ENCODE measurements at regions not wholly inside any gene's neighbourhood (a gene's known extent, or its start where the extent isn't known, plus 50 kb on each side); places are given as distances from the start of the nearest gene placed in this dataset.

DNA sequence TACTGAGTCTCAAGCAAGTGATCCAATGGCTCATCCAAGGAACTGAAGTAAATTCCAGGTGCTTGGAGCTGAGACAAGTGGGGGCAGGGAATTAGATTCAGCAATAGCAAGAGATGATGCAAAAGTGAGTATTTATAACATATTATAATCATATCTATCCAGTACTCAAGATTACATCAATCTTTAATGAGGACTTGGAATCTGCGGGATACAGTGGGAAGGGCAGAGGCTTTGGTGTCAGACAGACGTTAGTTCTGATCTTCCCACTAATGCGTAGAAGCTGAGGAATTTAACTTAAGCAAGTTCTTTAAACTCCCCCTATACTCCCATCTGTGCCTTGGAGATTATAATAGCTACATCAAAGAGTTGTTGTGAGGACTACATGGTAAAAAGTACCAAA, 143.4 kb upstream of the NWD2 start:
- no peak overlapping the region for H3K27ac ChIP-seq (ENCODE audit: low read depth, low read length)
- H3K36me3 ChIP-seq (ENCODE audit: control insufficient read depth, insufficient read depth, low read length): no peaks in the 10 kb centered on the region
- H3K9ac ChIP-seq (ENCODE audit: low read length): no peak overlapping the region
- H3K27me3 ChIP-seq (ENCODE audit: control insufficient read depth, insufficient read depth, low read length): no peaks in the 10 kb centered on the region
- no peaks in the 10 kb centered on the region for H3K4me1 ChIP-seq (ENCODE audit: control insufficient read depth, insufficient read depth, low read length)
- H3K4me3 ChIP-seq (ENCODE audit: low read length): no peak overlapping the region

- no peak overlapping the region for H3K9ac ChIP-seq (ENCODE audit: low read length)
- no peaks in the 10 kb centered on the region for H3K27me3 ChIP-seq (ENCODE audit: control insufficient read depth, insufficient read depth, low read length)
- H3K36me3 ChIP-seq (ENCODE audit: control insufficient read depth, insufficient read depth, low read length): no peaks in the 10 kb centered on the region
- H3K4me3 ChIP-seq (ENCODE audit: low read length): no peak overlapping the region
- H3K27ac ChIP-seq (ENCODE audit: low read depth, low read length): no peak overlapping the region
- H3K4me1 ChIP-seq (ENCODE audit: control insufficient read depth, insufficient read depth, low read length): no peaks in the 10 kb centered on the region
These were observed 142.9 kb upstream of the NWD2 start for GRCh38 chr4:37101686-37102085.

DNA sequence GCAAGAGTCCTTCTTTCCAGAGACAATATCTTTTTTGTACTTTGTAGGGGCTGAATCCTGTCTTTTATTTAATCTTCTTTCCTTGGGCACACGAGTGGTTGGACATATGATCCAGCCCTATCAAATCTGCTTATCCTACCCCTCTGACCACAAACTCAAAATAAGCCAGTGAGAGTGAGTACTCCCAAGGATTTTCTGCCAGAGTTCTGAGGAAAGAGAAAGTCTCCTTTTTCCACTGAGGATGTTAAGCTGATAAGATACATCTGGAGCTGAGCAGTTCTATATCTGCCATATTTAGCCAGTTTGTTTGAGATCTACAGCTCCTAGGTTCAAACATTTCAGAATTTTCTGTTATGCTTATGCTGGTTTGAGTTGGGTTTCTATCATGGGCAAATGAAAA, 134.8 kb upstream of the NWD2 start:
- H3K4me3 ChIP-seq (ENCODE audit: low read length): no peak overlapping the region
- H3K27ac ChIP-seq (ENCODE audit: low read depth, low read length): no peak overlapping the region
- no peaks in the 10 kb centered on the region for H3K36me3 ChIP-seq (ENCODE audit: control insufficient read depth, insufficient read depth, low read length)
- no peaks in the 10 kb centered on the region for H3K27me3 ChIP-seq (ENCODE audit: control insufficient read depth, insufficient read depth, low read length)
- no peak overlapping the region for H3K9ac ChIP-seq (ENCODE audit: low read length)
- no peaks in the 10 kb centered on the region for H3K4me1 ChIP-seq (ENCODE audit: control insufficient read depth, insufficient read depth, low read length)

- no peaks in the 10 kb centered on the region for H3K4me1 ChIP-seq (ENCODE audit: control insufficient read depth, insufficient read depth, low read length)
- H3K9ac ChIP-seq (ENCODE audit: low read length): no peak overlapping the region
- no peak overlapping the region for H3K27ac ChIP-seq (ENCODE audit: low read depth, low read length)
- H3K36me3 ChIP-seq (ENCODE audit: control insufficient read depth, insufficient read depth, low read length): no peaks in the 10 kb centered on the region
- no peaks in the 10 kb centered on the region for H3K27me3 ChIP-seq (ENCODE audit: control insufficient read depth, insufficient read depth, low read length)
- no peak overlapping the region for H3K4me3 ChIP-seq (ENCODE audit: low read length)
These were observed 119.7 kb upstream of the NWD2 start for GRCh38 chr4:37124800-37125199.

GRCh38 chr4:37126051-37126450, 118.5 kb upstream of the NWD2 start:
- Histone ChIP-seq H3K4me3 (ENCODE audit: low read length) (no peak overlapping the region), H3K9ac (ENCODE audit: low read length) (no peak overlapping the region), H3K27ac (ENCODE audit: low read depth, low read length) (no peak overlapping the region), H3K4me1 (ENCODE audit: control insufficient read depth, insufficient read depth, low read length) (no peaks in the 10 kb centered on the region), H3K36me3 (ENCODE audit: control insufficient read depth, insufficient read depth, low read length) (no peaks in the 10 kb centered on the region), H3K27me3 (ENCODE audit: control insufficient read depth, insufficient read depth, low read length) (no peaks in the 10 kb centered on the region)

GRCh38 chr4:37130465-37130864, 114.1 kb upstream of the NWD2 start:
- H3K27me3 ChIP-seq (ENCODE audit: control insufficient read depth, insufficient read depth, low read length): no peaks in the 10 kb centered on the region
- no peak overlapping the region for H3K4me3 ChIP-seq (ENCODE audit: low read length)
- no peak overlapping the region for H3K27ac ChIP-seq (ENCODE audit: low read depth, low read length)
- H3K9ac ChIP-seq (ENCODE audit: low read length): no peak overlapping the region
- no peaks in the 10 kb centered on the region for H3K4me1 ChIP-seq (ENCODE audit: control insufficient read depth, insufficient read depth, low read length)
- no peaks in the 10 kb centered on the region for H3K36me3 ChIP-seq (ENCODE audit: control insufficient read depth, insufficient read depth, low read length)

GRCh38 chr4:37132351-37132974, 112.1 kb upstream of the NWD2 start:
- H3K27ac ChIP-seq (ENCODE audit: low read depth, low read length): no peak overlapping the region
- no peaks in the 10 kb centered on the region for H3K27me3 ChIP-seq (ENCODE audit: control insufficient read depth, insufficient read depth, low read length)
- no peak overlapping the region for H3K9ac ChIP-seq (ENCODE audit: low read length)
- no peaks in the 10 kb centered on the region for H3K36me3 ChIP-seq (ENCODE audit: control insufficient read depth, insufficient read depth, low read length)
- no peaks in the 10 kb centered on the region for H3K4me1 ChIP-seq (ENCODE audit: control insufficient read depth, insufficient read depth, low read length)
- H3K4me3 ChIP-seq (ENCODE audit: low read length): no peak overlapping the region

DNA sequence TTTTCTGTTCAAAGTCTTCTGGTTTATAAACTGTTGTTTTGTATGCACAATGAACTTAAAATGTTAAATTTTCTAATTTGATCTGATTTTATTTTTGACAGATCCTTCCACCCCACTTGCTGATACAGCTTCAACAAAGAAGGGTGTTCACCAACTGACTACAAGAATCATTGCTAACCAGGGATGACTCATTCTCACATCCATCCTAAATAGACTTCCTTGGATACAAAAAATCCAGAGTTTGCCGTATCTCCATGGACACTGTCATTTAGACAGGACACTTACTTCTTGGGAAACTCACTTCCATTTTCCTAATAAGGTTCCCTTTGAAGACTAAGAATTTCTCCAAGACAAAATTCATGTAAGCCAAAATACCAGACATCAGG, 111.6 kb upstream of the NWD2 start:
- no peaks in the 10 kb centered on the region for H3K4me1 ChIP-seq (ENCODE audit: control insufficient read depth, insufficient read depth, low read length)
- no peak overlapping the region for H3K27ac ChIP-seq (ENCODE audit: low read depth, low read length)
- no peaks in the 10 kb centered on the region for H3K27me3 ChIP-seq (ENCODE audit: control insufficient read depth, insufficient read depth, low read length)
- no peaks in the 10 kb centered on the region for H3K36me3 ChIP-seq (ENCODE audit: control insufficient read depth, insufficient read depth, low read length)
- no peak overlapping the region for H3K4me3 ChIP-seq (ENCODE audit: low read length)
- H3K9ac ChIP-seq (ENCODE audit: low read length): no peak overlapping the region

GRCh38 chr4:37138019-37138653, 106.4 kb upstream of the NWD2 start:
- Histone ChIP-seq H3K27ac (ENCODE audit: low read depth, low read length) (no peak overlapping the region), H3K27me3 (ENCODE audit: control insufficient read depth, insufficient read depth, low read length) (no peaks in the 10 kb centered on the region), H3K4me1 (ENCODE audit: control insufficient read depth, insufficient read depth, low read length) (no peaks in the 10 kb centered on the region), H3K36me3 (ENCODE audit: control insufficient read depth, insufficient read depth, low read length) (no peaks in the 10 kb centered on the region), H3K4me3 (ENCODE audit: low read length) (no peak overlapping the region), H3K9ac (ENCODE audit: low read length) (no peak overlapping the region)

- H3K4me1 ChIP-seq (ENCODE audit: control insufficient read depth, insufficient read depth, low read length): no peaks in the 10 kb centered on the region
- no peak overlapping the region for H3K9ac ChIP-seq (ENCODE audit: low read length)
- no peaks in the 10 kb centered on the region for H3K27me3 ChIP-seq (ENCODE audit: control insufficient read depth, insufficient read depth, low read length)
- H3K36me3 ChIP-seq (ENCODE audit: control insufficient read depth, insufficient read depth, low read length): no peaks in the 10 kb centered on the region
- H3K27ac ChIP-seq (ENCODE audit: low read depth, low read length): no peak overlapping the region
- H3K4me3 ChIP-seq (ENCODE audit: low read length): no peak overlapping the region
These were observed 105.8 kb upstream of the NWD2 start for GRCh38 chr4:37138789-37139188.

DNA sequence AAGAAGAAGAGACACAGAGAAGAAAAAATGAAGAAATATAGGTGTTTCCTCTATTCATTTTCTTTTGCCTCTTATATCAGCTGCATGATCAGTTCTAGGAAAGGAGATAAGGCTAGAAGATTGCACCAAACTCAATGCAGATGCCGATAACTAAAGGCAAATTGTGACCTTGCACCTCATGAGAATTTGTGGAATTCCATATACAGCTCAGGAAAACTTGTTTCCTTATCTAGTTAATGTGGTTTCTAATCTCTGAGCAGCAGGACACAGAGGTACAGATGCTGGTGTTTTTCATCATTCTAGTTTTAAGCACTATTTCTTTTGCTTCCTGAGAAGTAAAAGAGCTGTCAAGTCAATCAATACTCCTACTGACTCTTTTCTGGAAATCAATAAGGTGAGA, 104.6 kb upstream of the NWD2 start:
- H3K4me3 ChIP-seq (ENCODE audit: low read length): no peak overlapping the region
- H3K27ac ChIP-seq (ENCODE audit: low read depth, low read length): no peak overlapping the region
- H3K36me3 ChIP-seq (ENCODE audit: control insufficient read depth, insufficient read depth, low read length): no peaks in the 10 kb centered on the region
- no peaks in the 10 kb centered on the region for H3K4me1 ChIP-seq (ENCODE audit: control insufficient read depth, insufficient read depth, low read length)
- no peaks in the 10 kb centered on the region for H3K27me3 ChIP-seq (ENCODE audit: control insufficient read depth, insufficient read depth, low read length)
- no peak overlapping the region for H3K9ac ChIP-seq (ENCODE audit: low read length)

DNA sequence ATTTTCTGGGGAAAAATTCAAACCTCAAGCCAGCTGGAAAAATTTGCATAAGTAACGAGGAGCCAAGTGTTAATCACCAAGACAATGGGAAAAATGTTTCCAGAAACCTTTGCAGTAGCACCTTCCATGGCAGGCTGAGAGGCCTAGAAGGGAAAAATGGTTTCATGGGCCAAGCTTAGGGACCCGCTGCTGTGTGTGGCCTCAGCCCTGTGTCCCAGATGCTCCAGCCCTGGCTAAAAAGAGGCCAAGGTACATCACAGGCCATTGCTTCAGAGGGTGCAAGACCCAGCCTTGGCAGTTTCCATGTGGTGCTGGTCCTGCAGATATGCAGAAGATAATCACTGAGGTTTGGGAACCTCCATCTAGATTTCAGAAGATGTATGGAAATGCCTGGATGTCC, 98.3 kb upstream of the NWD2 start:
- H3K27ac ChIP-seq (ENCODE audit: low read depth, low read length): no peak overlapping the region
- no peak overlapping the region for H3K9ac ChIP-seq (ENCODE audit: low read length)
- H3K36me3 ChIP-seq (ENCODE audit: control insufficient read depth, insufficient read depth, low read length): no peaks in the 10 kb centered on the region
- H3K4me3 ChIP-seq (ENCODE audit: low read length): no peak overlapping the region
- no peaks in the 10 kb centered on the region for H3K27me3 ChIP-seq (ENCODE audit: control insufficient read depth, insufficient read depth, low read length)
- H3K4me1 ChIP-seq (ENCODE audit: control insufficient read depth, insufficient read depth, low read length): no peaks in the 10 kb centered on the region

- no peak overlapping the region for H3K27ac ChIP-seq (ENCODE audit: low read depth, low read length)
- H3K36me3 ChIP-seq (ENCODE audit: control insufficient read depth, insufficient read depth, low read length): no peaks in the 10 kb centered on the region
- H3K4me3 ChIP-seq (ENCODE audit: low read length): no peak overlapping the region
- H3K27me3 ChIP-seq (ENCODE audit: control insufficient read depth, insufficient read depth, low read length): no peaks in the 10 kb centered on the region
- H3K4me1 ChIP-seq (ENCODE audit: control insufficient read depth, insufficient read depth, low read length): no peaks in the 10 kb centered on the region
- no peak overlapping the region for H3K9ac ChIP-seq (ENCODE audit: low read length)
These were observed 86.9 kb upstream of the NWD2 start for GRCh38 chr4:37157476-37158167.

Data from rectal smooth muscle tissue (tissue), 1 donor.